ENCODE measurements at regions not wholly inside any gene's neighbourhood (a gene's known extent, or its start where the extent isn't known, plus 50 kb on each side); places are given as distances from the start of the nearest gene placed in this dataset.
A peak's percentile ranks its signal among the peaks of the same experiment; 100 is the strongest.

- H3K9me3 ChIP-seq (ENCODE audit: control insufficient read depth in 1 of 2, insufficient read depth in 1 of 2, low read depth in 1 of 2, low read length in 2 of 2): no peaks in the 10 kb centered on the region
- H3K4me3 ChIP-seq (replicated peaks in 1 of 2; ENCODE audit: low read depth in 1 of 2, low read length in 2 of 2): peak overlapping the region; percentile 36 to 49
- no peaks in the 10 kb centered on the region for H3K79me2 ChIP-seq (ENCODE audit: insufficient read depth, low read length)
- H3K4me1 ChIP-seq (ENCODE audit: control insufficient read depth in 1 of 2, insufficient read depth in 2 of 2, low read length in 2 of 2): peaks cover 0 to 5% of the 10 kb centered on the region in 2 experiments; a peak in 1 of 4 replicates
- no peaks in the 10 kb centered on the region for H3K36me3 ChIP-seq (ENCODE audit: control insufficient read depth in 1 of 2, insufficient read depth in 2 of 2, low read length in 2 of 2)
- TF ChIP-seq SRF (IDR thresholded peaks at IDR 0.05; ENCODE audit: low read depth) (no peak), EGR1 (IDR thresholded peaks at IDR 0.05; ENCODE audit: low read depth) (no peak), CTCF (IDR thresholded peaks at IDR 0.05 in 2 of 3, conservative IDR thresholded peaks at IDR 0.05 in 1 of 3; ENCODE audit: borderline replicate concordance in 1 of 3, insufficient read depth in 1 of 3, low read depth in 2 of 3, low read length in 2 of 3) (peak; percentile 48 to 93 (median 88); a peak in 5 of 6 replicates), YY1 (IDR thresholded peaks at IDR 0.05; ENCODE audit: extremely low read depth, insufficient replicate concordance, low read depth, low read length) (no peak), CBX3 (IDR thresholded peaks at IDR 0.05; ENCODE audit: low read depth) (0 out of 2 replicates have a peak, but pooled peaks have one; percentile 13), POLR2AphosphoS5 (IDR thresholded peaks at IDR 0.05; ENCODE audit: low read depth, low read length) (no peak), JUND (IDR thresholded peaks at IDR 0.05) (no peak), EZH2 (IDR thresholded peaks at IDR 0.05) (no peak), FOSL1 (IDR thresholded peaks at IDR 0.05; ENCODE audit: low read depth) (no peak), SIN3A (IDR thresholded peaks at IDR 0.05; ENCODE audit: low read depth) (no peak), ELF1 (IDR thresholded peaks at IDR 0.05; ENCODE audit: borderline replicate concordance, low read depth) (no peak), RAD21 (IDR thresholded peaks at IDR 0.05; ENCODE audit: low read depth) (peak; percentile 53), TCF7L2 (IDR thresholded peaks at IDR 0.05; ENCODE audit: borderline replicate concordance, extremely low read depth, insufficient read depth, insufficient read length) (no peak)
- TF ChIP-seq, protein P1, sequence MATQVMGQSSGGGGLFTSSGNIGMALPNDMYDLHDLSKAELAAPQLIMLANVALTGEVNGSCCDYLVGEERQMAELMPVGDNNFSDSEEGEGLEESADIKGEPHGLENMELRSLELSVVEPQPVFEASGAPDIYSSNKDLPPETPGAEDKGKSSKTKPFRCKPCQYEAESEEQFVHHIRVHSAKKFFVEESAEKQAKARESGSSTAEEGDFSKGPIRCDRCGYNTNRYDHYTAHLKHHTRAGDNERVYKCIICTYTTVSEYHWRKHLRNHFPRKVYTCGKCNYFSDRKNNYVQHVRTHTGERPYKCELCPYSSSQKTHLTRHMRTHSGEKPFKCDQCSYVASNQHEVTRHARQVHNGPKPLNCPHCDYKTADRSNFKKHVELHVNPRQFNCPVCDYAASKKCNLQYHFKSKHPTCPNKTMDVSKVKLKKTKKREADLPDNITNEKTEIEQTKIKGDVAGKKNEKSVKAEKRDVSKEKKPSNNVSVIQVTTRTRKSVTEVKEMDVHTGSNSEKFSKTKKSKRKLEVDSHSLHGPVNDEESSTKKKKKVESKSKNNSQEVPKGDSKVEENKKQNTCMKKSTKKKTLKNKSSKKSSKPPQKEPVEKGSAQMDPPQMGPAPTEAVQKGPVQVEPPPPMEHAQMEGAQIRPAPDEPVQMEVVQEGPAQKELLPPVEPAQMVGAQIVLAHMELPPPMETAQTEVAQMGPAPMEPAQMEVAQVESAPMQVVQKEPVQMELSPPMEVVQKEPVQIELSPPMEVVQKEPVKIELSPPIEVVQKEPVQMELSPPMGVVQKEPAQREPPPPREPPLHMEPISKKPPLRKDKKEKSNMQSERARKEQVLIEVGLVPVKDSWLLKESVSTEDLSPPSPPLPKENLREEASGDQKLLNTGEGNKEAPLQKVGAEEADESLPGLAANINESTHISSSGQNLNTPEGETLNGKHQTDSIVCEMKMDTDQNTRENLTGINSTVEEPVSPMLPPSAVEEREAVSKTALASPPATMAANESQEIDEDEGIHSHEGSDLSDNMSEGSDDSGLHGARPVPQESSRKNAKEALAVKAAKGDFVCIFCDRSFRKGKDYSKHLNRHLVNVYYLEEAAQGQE (IDR thresholded peaks at IDR 0.05; ENCODE audit: low read depth): no peak
- ChIA-PET RAD21 (ENCODE audit: low non-redundant PET in 1 of 2, low total read pairs in 2 of 2, uncharacterized antibody in 2 of 2, unreplicated experiment in 2 of 2) (no interaction called here), CTCF (interaction anchor here (0.6 to 1.7 kb wide), 15 partner anchors 8 to 111 kb away, joined by 3 to 15 read pairs (median 5); no protein-coding TSS in a partner anchor), POLR2A (no interaction called here)
- intact Hi-C loops (cut with micrococcal nuclease): loop anchor here (2.0 kb wide), 1 partner anchor 97 kb away; no protein-coding TSS in a partner anchor
- no peaks in the 10 kb centered on the region for H3K9me2 ChIP-seq (ENCODE audit: insufficient read depth)
- no TSS peak for BruUV-seq (replicated peaks)
- H4K20me1 ChIP-seq (ENCODE audit: insufficient read depth): no peaks in the 10 kb centered on the region
- no peak overlapping the region for H3K9ac ChIP-seq (ENCODE audit: low read length)
- H3K27me3 ChIP-seq (ENCODE audit: insufficient read depth, low read length): peaks cover 21% of the 10 kb centered on the region
- no peak overlapping the region for H3K27ac ChIP-seq (ENCODE audit: low read depth, low read length)
- H2AFZ ChIP-seq (ENCODE audit: low read depth, low read length, poor library complexity, severe bottlenecking): peak overlapping the region; percentile 96
- H3K4me2 ChIP-seq (ENCODE audit: low read length): peak overlapping the region; percentile 74
- peak; percentile 59 for ATAC-seq
- DNase-seq (ENCODE audit: low read depth, low spot score): peak; percentile 32
Observed at GRCh38 chr18:961644-962355, 57.1 kb downstream of the ADCYAP1 start.
